ENCODE measurements at regions not wholly inside any gene's neighbourhood (a gene's known extent, or its start where the extent isn't known, plus 50 kb on each side); places are given as distances from the start of the nearest gene placed in this dataset.

- DNase-seq = no peak
These were observed 104.0 kb downstream of the NUDT12 start for GRCh38 chr5:103458497-103459040.

GRCh38 chr5:103456476-103456875 is 106.1 kb downstream of the NUDT12 start:
- no peak for DNase-seq

- DNase-seq = no peak
These were observed 106.8 kb downstream of the NUDT12 start for GRCh38 chr5:103455796-103456195.

- no peak for DNase-seq
These were observed 107.8 kb downstream of the NUDT12 start for GRCh38 chr5:103454770-103455169.

GRCh38 chr5:103452666-103453065 is 109.9 kb downstream of the NUDT12 start:
- DNase-seq = no peak

- DNase-seq = no peak
These were observed 110.5 kb downstream of the NUDT12 start for GRCh38 chr5:103452089-103452488.

GRCh38 chr5:103451261-103451660 is 111.3 kb downstream of the NUDT12 start:
- DNase-seq = no peak

- DNase-seq = no peak
These were observed 112.1 kb downstream of the NUDT12 start for GRCh38 chr5:103450333-103451061.

GRCh38 chr5:103446813-103447212 is 115.8 kb downstream of the NUDT12 start:
- no peak for DNase-seq

- DNase-seq = no peak
These were observed 117.1 kb downstream of the NUDT12 start for GRCh38 chr5:103445426-103446035.

- DNase-seq = no peak
These were observed 118.1 kb downstream of the NUDT12 start for GRCh38 chr5:103444333-103445038.

GRCh38 chr5:103442750-103443149 is 119.8 kb downstream of the NUDT12 start:
- DNase-seq = no peak

- DNase-seq = peak; percentile 21
These were observed 121.1 kb downstream of the NUDT12 start for GRCh38 chr5:103441523-103441922.

GRCh38 chr5:103439007-103439406 is 123.6 kb downstream of the NUDT12 start:
- no peak for DNase-seq

GRCh38 chr5:103436656-103437055 is 125.9 kb downstream of the NUDT12 start:
- DNase-seq = no peak

GRCh38 chr5:103436112-103436511 is 126.5 kb downstream of the NUDT12 start:
- no peak for DNase-seq

GRCh38 chr5:103435136-103435889 is 127.3 kb downstream of the NUDT12 start:
- no peak for DNase-seq

- DNase-seq = peak; percentile 13
These were observed 128.5 kb downstream of the NUDT12 start for GRCh38 chr5:103434057-103434456.

- DNase-seq = no peak
These were observed 129.4 kb downstream of the NUDT12 start for GRCh38 chr5:103433211-103433610.

GRCh38 chr5:103428923-103429322 is 133.7 kb downstream of the NUDT12 start:
- DNase-seq = no peak

GRCh38 chr5:103428411-103428871 is 134.1 kb downstream of the NUDT12 start:
- DNase-seq = no peak

- no peak for DNase-seq
These were observed 135.3 kb downstream of the NUDT12 start for GRCh38 chr5:103427326-103427725.

All from NCI-H82 (cell line).